ENCODE measurements at regions not wholly inside any gene's neighbourhood (a gene's known extent, or its start where the extent isn't known, plus 50 kb on each side); places are given as distances from the start of the nearest gene placed in this dataset.

DNA sequence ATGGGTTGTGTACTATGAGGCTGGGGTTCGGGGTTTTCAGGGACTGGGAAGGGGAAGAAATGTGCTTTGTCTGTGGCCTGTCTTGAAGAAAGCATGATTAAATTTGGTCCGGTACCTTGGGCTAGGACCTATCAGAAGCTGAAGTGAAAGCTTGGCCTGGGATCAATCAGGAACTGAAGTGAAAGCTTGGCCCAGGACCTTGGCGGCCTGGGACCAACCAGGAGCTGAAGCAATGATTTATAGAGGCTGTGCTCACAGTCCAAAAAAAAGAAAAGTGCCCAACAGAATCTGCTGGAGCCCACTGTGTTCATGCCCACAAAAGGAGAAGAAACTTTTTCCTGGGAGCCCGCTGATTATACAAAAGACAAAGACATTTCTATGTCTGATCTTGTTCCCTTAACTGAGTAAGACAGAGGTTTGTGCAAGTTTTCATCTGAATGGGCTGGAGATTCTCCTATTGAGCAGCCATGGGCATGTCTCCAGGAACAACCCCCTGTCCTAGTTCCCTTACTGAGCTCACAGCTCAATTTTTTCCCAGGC, 1427.9 kb downstream of the FAM133A start:
- no peak for DNase-seq (ENCODE audit: low read depth, low spot score)
- in situ Hi-C loops (cut with HindIII; ENCODE audit: low sequenced_read_pairs): no loop called here
- H3K4me3 ChIP-seq (ENCODE audit: low read depth, low read length): no peak overlapping the region
- TF ChIP-seq, protein P1, sequence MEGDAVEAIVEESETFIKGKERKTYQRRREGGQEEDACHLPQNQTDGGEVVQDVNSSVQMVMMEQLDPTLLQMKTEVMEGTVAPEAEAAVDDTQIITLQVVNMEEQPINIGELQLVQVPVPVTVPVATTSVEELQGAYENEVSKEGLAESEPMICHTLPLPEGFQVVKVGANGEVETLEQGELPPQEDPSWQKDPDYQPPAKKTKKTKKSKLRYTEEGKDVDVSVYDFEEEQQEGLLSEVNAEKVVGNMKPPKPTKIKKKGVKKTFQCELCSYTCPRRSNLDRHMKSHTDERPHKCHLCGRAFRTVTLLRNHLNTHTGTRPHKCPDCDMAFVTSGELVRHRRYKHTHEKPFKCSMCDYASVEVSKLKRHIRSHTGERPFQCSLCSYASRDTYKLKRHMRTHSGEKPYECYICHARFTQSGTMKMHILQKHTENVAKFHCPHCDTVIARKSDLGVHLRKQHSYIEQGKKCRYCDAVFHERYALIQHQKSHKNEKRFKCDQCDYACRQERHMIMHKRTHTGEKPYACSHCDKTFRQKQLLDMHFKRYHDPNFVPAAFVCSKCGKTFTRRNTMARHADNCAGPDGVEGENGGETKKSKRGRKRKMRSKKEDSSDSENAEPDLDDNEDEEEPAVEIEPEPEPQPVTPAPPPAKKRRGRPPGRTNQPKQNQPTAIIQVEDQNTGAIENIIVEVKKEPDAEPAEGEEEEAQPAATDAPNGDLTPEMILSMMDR (IDR thresholded peaks at IDR 0.05; ENCODE audit: low read depth, low read length): no peak

DNA sequence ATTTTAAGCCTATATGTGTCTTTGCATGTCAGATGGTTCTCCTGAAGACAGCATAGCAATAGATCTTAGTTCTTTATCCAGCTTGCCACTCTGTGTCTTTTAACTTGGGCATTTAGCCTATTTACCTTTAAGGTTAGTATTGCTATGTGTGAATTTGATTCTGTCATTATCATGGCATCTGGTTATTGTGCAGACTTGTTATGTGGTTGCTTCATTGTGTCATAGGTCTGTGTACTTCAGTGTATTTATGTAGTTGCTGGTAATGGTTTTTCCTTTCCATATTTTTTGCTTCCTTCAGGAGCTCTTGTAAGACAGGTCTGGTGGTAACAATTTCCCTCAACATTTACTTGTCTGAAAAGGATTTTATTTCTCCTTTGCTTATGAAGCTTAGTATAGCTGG, 1443.5 kb downstream of the FAM133A start:
- TF ChIP-seq, protein P1 (IDR thresholded peaks at IDR 0.05; ENCODE audit: low read depth, low read length): no peak
- in situ Hi-C loops (cut with HindIII; ENCODE audit: low sequenced_read_pairs): no loop called here
- no peak overlapping the region for H3K4me3 ChIP-seq (ENCODE audit: low read depth, low read length)
- no peak for DNase-seq (ENCODE audit: low read depth, low spot score)

DNA sequence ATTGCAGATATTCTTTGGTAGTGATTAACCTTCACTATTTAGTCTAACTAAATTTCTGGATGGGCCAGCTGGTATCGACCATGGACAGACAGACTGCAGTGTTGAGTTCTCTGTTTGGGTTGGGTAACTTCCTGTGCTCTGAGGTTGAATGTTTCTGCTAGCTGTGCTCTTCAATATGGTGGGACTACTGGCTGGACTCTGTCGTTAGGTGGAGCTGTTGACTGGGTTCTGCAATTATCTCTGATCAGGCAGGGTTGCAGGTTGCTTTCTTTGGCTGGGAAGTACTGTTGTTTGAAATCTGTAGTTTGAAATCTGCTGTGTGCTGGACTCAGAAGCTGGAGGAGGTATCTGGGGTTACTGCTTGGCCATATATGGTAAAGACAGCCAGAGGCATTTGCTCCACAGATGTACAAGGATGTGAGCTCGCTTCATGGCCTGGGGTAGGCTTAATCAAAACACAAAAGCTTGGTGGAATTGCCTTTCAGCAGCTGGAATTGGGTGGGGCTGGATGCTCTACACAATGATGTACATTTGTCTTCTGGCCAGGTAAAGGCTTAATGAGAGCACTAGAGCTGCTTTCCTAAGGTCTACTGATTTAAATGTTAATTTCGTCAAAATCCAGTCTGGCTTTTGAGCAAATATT, 1472.0 kb downstream of the FAM133A start:
- H3K4me3 ChIP-seq (ENCODE audit: low read depth, low read length): no peak overlapping the region
- TF ChIP-seq, protein P1 (IDR thresholded peaks at IDR 0.05; ENCODE audit: low read depth, low read length): no peak
- in situ Hi-C loops (cut with HindIII; ENCODE audit: low sequenced_read_pairs): no loop called here
- DNase-seq (ENCODE audit: low read depth, low spot score): no peak

DNA sequence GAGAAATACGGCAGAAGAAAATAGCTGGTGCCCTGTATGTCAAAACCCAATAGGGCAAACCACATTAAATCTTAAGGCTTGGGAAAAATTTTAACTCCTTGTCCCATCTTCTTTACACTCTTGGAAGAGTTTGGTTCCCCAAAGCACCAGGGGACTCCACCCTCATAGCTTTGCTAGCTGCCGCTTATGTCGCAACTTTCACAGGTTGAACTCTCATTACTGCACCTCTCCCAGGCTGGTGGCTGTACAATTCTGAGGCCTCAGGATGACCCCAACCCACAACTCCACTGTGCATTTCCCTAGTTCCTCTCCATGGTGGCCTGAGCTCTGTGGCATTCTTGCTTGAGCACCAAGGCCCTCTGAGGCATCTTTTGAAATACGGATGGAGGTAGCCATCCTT, 1478.8 kb downstream of the FAM133A start:
- in situ Hi-C loops (cut with HindIII; ENCODE audit: low sequenced_read_pairs): no loop called here
- no peak overlapping the region for H3K4me3 ChIP-seq (ENCODE audit: low read depth, low read length)
- TF ChIP-seq, protein P1 (IDR thresholded peaks at IDR 0.05; ENCODE audit: low read depth, low read length): no peak
- no peak for DNase-seq (ENCODE audit: low read depth, low spot score)

- TF ChIP-seq, protein P1 (IDR thresholded peaks at IDR 0.05; ENCODE audit: low read depth, low read length): no peak
- in situ Hi-C loops (cut with HindIII; ENCODE audit: low sequenced_read_pairs): no loop called here
- DNase-seq (ENCODE audit: low read depth, low spot score): no peak
- no peak overlapping the region for H3K4me3 ChIP-seq (ENCODE audit: low read depth, low read length)
These were observed 1482.6 kb downstream of the FAM133A start for GRCh38 chrX:95156566-95156965.

All from astrocyte of the spinal cord (primary cell).